HEK293T (cell line): ENCODE measurements at regions not wholly inside any gene's neighbourhood (a gene's known extent, or its start where the extent isn't known, plus 50 kb on each side); places are given as distances from the start of the nearest gene placed in this dataset.

Experiments used
- BHLHE40 ChIP-seq: fragments of 450-650 bp; IDR thresholded peaks from 2 replicates; pipeline ENCODE4 v1.6.1; 2016; ENCODE audit warnings: mild to moderate bottlenecking, moderate library complexity, borderline replicate concordance
- FOXK2 ChIP-seq: fragments of 450-650 bp; IDR thresholded peaks from 2 replicates; pipeline ENCODE4 v1.6.1; 2016; ENCODE audit warnings: mild to moderate bottlenecking
- FOXM1 ChIP-seq: fragments of 450-650 bp; IDR thresholded peaks from 2 replicates; pipeline ENCODE4 v1.6.1; 2017; ENCODE audit warnings: mild to moderate bottlenecking, borderline replicate concordance
- NFRKB ChIP-seq: fragments of 450-650 bp; IDR thresholded peaks from 2 replicates; pipeline ENCODE4 v1.6.1; 2016; ENCODE audit warnings: mild to moderate bottlenecking, moderate library complexity
- SP1 ChIP-seq: fragments of 450-650 bp; IDR thresholded peaks from 2 replicates; pipeline ENCODE4 v1.6.1; 2017
- SUZ12 ChIP-seq: fragments of 450-650 bp; IDR thresholded peaks from 2 replicates; pipeline ENCODE4 v1.6.1; 2016; ENCODE audit warnings: mild to moderate bottlenecking
- TARDBP ChIP-seq: fragments of 450-650 bp; IDR thresholded peaks from 2 replicates; pipeline ENCODE4 v1.6.1; 2016
- ZNF384 ChIP-seq: fragments of 450-650 bp; IDR thresholded peaks from 2 replicates; pipeline ENCODE4 v1.6.1; 2016

- TF ChIP-seq SP1 (no peak), ZNF384 (no peak), NFRKB (no peak), BHLHE40 (no peak), SUZ12 (no peak), FOXK2 (no peak), TARDBP (no peak), FOXM1 (no peak)
Measured at GRCh38 chr10:121680879-121681655, 82.8 kb upstream of the FGFR2 start.
